SH-SY5Y (cell line): ENCODE measurements at regions not wholly inside any gene's neighbourhood (a gene's known extent, or its start where the extent isn't known, plus 50 kb on each side); places are given as distances from the start of the nearest gene placed in this dataset.

Source experiments
- GATA2 ChIP-seq: IDR thresholded peaks from 2 replicates; pipeline ENCODE4 v1.6.1; 2011; ENCODE audit warnings: mild to moderate bottlenecking, low read depth, low read length
- GATA3 ChIP-seq: IDR thresholded peaks from 2 replicates; pipeline ENCODE4 v1.6.1; 2011; ENCODE audit warnings: low read depth, mild to moderate bottlenecking, low read length, moderate library complexity

DNA sequence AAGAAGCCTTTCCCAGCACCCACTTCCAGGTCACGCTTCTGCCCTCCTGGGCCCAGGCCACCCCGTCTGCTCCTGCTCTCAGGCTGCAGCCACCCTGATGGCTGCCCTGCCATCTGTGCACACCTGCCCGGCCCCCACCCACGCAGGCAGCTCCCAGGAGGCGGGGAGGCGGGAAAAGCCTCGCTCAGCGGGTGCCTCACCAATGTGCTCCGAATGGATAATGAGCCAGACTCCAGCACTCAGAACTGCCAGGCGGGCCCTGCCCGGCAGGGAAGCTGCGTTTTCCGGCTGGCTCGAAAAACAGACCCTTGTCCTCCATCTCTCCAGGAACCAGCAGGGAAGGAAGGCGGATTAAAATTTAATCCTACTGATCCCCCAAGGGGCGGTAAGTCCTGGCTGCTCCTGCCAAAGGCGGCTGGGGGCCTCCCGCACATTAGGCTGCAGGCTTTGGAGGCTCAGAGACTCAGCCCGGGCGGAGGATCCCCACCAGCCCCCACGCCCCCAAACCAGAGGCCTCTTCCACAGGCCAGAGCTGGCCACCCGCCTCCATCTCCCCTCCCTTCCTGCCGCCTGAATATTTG, 104.0 kb downstream of the NCOR2 start:
- TF ChIP-seq GATA2 (no peak), GATA3 (no peak)
